DND-41 (cell line): ENCODE measurements at regions not wholly inside any gene's neighbourhood (a gene's known extent, or its start where the extent isn't known, plus 50 kb on each side); places are given as distances from the start of the nearest gene placed in this dataset.

Source experiments
- ATAC-seq: fragments of 200-7000 bp; cut with Tn5 transposase; 3 replicates; pipeline ENCODE4 v1.9.1; 2021; ENCODE audit warnings: low read depth; ENCODE audit not compliant: insufficient read depth
- DNase-seq: peaks from one replicate; pipeline ENCODE4 v3.0.0-alpha.2; 2020
- H2AFZ ChIP-seq: 2 replicates; pipeline ENCODE4 v1.6.0; 2012; ENCODE audit warnings: low read depth, low read length
- H3K27ac ChIP-seq: 2 replicates; pipeline ENCODE4 v1.5.1; 2012; ENCODE audit warnings: low read length, inconsistent platforms
- H3K27me3 ChIP-seq: fragments of 200-600 bp; sonication (generic); 2 replicates; pipeline ENCODE4 v1.6.0; 2012; ENCODE audit warnings: low read length, mild to moderate bottlenecking, inconsistent platforms; ENCODE audit not compliant: insufficient read depth, poor library complexity
- H3K36me3 ChIP-seq: 2 replicates; pipeline ENCODE4 v1.5.1; 2012; ENCODE audit warnings: low read length, inconsistent platforms; ENCODE audit not compliant: insufficient read depth
- H3K4me1 ChIP-seq: 2 replicates; pipeline ENCODE4 v1.5.1; 2012; ENCODE audit warnings: mild to moderate bottlenecking, low read length; ENCODE audit not compliant: insufficient read depth
- H3K4me2 ChIP-seq: 2 replicates; pipeline ENCODE4 v1.6.0; 2012; ENCODE audit warnings: mild to moderate bottlenecking, moderate library complexity, low read length, inconsistent platforms; ENCODE audit not compliant: insufficient read depth
- H3K4me3 ChIP-seq, 2 experiments: fragments of 200-600 bp in 1 of 2; shearing (Covaris generic) in 1 of 2; 2 replicates each; pipeline ENCODE4 v1.5.1; 2012 to 2016; ENCODE audit warnings: inconsistent platforms in 2 of 2, low read length in 2 of 2, mild to moderate bottlenecking in 2 of 2, low read depth in 1 of 2, moderate library complexity in 1 of 2
- H3K79me2 ChIP-seq: 2 replicates; pipeline ENCODE4 v1.6.0; 2012; ENCODE audit warnings: low read length, inconsistent platforms; ENCODE audit not compliant: insufficient read depth
- H3K9ac ChIP-seq: 2 replicates; pipeline ENCODE4 v1.6.0; 2012; ENCODE audit warnings: low read depth, mild to moderate bottlenecking, inconsistent platforms, low read length, moderate library complexity
- H3K9me3 ChIP-seq: 2 replicates; pipeline ENCODE4 v1.5.1; 2012; ENCODE audit warnings: low read length, moderate library complexity, mild to moderate bottlenecking, inconsistent platforms; ENCODE audit not compliant: insufficient read depth, severe bottlenecking
- H4K20me1 ChIP-seq: 2 replicates; pipeline ENCODE4 v1.6.0; 2012; ENCODE audit warnings: low read length; ENCODE audit not compliant: insufficient read depth
- EZH2 ChIP-seq: IDR thresholded peaks from 3 replicates; pipeline ENCODE4 v1.6.1; 2012; ENCODE audit warnings: borderline replicate concordance, low read depth, mild to moderate bottlenecking, moderate library complexity, low read length, inconsistent platforms; ENCODE audit not compliant: severe bottlenecking
- TF ChIP-seq, protein P1 (sequence below): IDR thresholded peaks from 2 replicates; pipeline ENCODE4 v1.5.1; 2012; ENCODE audit warnings: borderline replicate concordance, low read length, moderate library complexity, mild to moderate bottlenecking; ENCODE audit not compliant: poor library complexity, severe bottlenecking; ENCODE audit errors: extremely low read depth

GRCh38 chr2:7209757-7210555, 292.7 kb downstream of the RNF144A start:
- H2AFZ ChIP-seq: no peak overlapping the region
- TF ChIP-seq EZH2: no peak
- TF ChIP-seq, protein P1, sequence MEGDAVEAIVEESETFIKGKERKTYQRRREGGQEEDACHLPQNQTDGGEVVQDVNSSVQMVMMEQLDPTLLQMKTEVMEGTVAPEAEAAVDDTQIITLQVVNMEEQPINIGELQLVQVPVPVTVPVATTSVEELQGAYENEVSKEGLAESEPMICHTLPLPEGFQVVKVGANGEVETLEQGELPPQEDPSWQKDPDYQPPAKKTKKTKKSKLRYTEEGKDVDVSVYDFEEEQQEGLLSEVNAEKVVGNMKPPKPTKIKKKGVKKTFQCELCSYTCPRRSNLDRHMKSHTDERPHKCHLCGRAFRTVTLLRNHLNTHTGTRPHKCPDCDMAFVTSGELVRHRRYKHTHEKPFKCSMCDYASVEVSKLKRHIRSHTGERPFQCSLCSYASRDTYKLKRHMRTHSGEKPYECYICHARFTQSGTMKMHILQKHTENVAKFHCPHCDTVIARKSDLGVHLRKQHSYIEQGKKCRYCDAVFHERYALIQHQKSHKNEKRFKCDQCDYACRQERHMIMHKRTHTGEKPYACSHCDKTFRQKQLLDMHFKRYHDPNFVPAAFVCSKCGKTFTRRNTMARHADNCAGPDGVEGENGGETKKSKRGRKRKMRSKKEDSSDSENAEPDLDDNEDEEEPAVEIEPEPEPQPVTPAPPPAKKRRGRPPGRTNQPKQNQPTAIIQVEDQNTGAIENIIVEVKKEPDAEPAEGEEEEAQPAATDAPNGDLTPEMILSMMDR: no peak
- DNase-seq: no peak
- no peak for ATAC-seq
- no peak overlapping the region for H3K9ac ChIP-seq
- H3K79me2 ChIP-seq: no peaks in the 10 kb centered on the region
- no peak overlapping the region for H3K4me2 ChIP-seq
- no peaks in the 10 kb centered on the region for H3K4me1 ChIP-seq
- H3K4me3 ChIP-seq: no peak overlapping the region
- no peaks in the 10 kb centered on the region for H3K27me3 ChIP-seq
- no peaks in the 10 kb centered on the region for H3K36me3 ChIP-seq
- no peaks in the 10 kb centered on the region for H3K9me3 ChIP-seq
- H4K20me1 ChIP-seq: no peaks in the 10 kb centered on the region
- H3K27ac ChIP-seq: no peak overlapping the region

GRCh38 chr2:7210712-7211111, 293.5 kb downstream of the RNF144A start:
- no peak for DNase-seq
- Histone ChIP-seq H3K4me3 (no peak overlapping the region), H4K20me1 (no peaks in the 10 kb centered on the region), H3K9ac (no peak overlapping the region), H3K27ac (no peak overlapping the region), H3K9me3 (no peaks in the 10 kb centered on the region), H3K27me3 (no peaks in the 10 kb centered on the region), H2AFZ (no peak overlapping the region), H3K4me1 (no peaks in the 10 kb centered on the region), H3K36me3 (no peaks in the 10 kb centered on the region), H3K79me2 (no peaks in the 10 kb centered on the region), H3K4me2 (no peak overlapping the region)
- ATAC-seq: 0 out of 3 replicates have a peak, but pooled peaks have one; percentile 35
- no peak for TF ChIP-seq EZH2
- TF ChIP-seq, protein P1: no peak

DNA sequence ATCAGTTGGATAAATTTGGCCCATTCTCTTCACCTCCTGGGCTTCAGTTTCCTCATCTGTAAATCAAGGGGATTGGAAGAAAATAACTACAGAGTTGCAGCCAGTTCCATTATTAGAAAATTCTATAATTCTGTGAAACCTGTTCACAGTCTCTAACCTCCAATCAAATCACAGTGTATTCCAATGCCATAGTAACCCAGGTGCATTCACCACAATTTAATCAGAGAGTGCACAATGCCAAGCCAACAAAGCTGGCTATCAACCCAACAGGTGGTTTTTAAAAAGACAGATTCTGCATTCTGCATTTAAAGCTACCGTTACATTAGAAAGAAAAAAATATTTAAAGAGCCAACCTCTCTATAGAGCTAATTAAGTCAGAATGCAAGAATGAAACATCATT, 308.6 kb downstream of the RNF144A start:
- H3K9ac ChIP-seq: no peak overlapping the region
- no peak for DNase-seq
- no peak overlapping the region for H3K4me3 ChIP-seq
- no peaks in the 10 kb centered on the region for H3K9me3 ChIP-seq
- H3K36me3 ChIP-seq: no peaks in the 10 kb centered on the region
- H3K4me2 ChIP-seq: no peak overlapping the region
- H2AFZ ChIP-seq: no peak overlapping the region
- ATAC-seq: no peak
- H3K79me2 ChIP-seq: no peaks in the 10 kb centered on the region
- no peaks in the 10 kb centered on the region for H3K27me3 ChIP-seq
- no peaks in the 10 kb centered on the region for H4K20me1 ChIP-seq
- no peak overlapping the region for H3K27ac ChIP-seq
- no peaks in the 10 kb centered on the region for H3K4me1 ChIP-seq
- no peak for TF ChIP-seq EZH2
- TF ChIP-seq, protein P1: no peak
